ENCODE measurements at regions not wholly inside any gene's neighbourhood (a gene's known extent, or its start where the extent isn't known, plus 50 kb on each side); places are given as distances from the start of the nearest gene placed in this dataset.

- TF ChIP-seq EZH2 (IDR thresholded peaks at IDR 0.05; ENCODE audit: insufficient read depth, poor library complexity, severe bottlenecking) (no peak), EZH2phosphoT487 (IDR thresholded peaks at IDR 0.05; ENCODE audit: insufficient read depth, low read depth) (no peak)
Measured at GRCh38 chr20:39990692-39991091, 698.3 kb downstream of the MAFB start.
